ENCODE measurements at regions not wholly inside any gene's neighbourhood (a gene's known extent, or its start where the extent isn't known, plus 50 kb on each side); places are given as distances from the start of the nearest gene placed in this dataset.

DNA sequence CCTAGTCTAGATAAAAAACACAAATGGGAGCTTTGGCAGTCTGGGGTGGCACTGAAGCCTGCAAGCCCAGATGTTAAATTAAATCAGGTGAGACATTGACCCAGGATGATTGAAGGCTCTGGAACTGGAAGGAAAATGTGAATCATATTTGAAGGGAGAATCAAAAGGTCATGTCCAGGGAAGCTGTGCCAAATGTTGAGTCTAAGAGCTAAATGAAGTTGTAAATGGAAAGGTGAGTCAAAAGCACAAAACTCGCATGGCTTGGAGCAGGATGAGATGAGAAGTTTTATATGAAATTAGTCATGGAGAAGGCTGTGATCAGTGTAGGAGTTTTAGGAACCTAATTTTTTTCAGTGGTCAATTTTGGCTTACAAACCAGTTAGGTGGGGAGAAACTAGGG is 301.1 kb downstream of the BLID start:
- Histone ChIP-seq H3K9ac (ENCODE audit: low read length) (no peak overlapping the region), H3K27me3 (ENCODE audit: low read length) (no peaks in the 10 kb centered on the region), H3K9me2 (replicated peaks; ENCODE audit: insufficient read depth, low read length) (no peaks in the 10 kb centered on the region), H3K4me2 (ENCODE audit: low read depth, low read length, poor library complexity, severe bottlenecking) (no peak overlapping the region), H3K4me3 (ENCODE audit: insufficient read depth, low read length, poor library complexity, severe bottlenecking) (no peak overlapping the region), H3K79me2 (ENCODE audit: insufficient read depth, low read length) (no peaks in the 10 kb centered on the region), H3F3A (ENCODE audit: insufficient read depth) (no peaks in the 10 kb centered on the region), H3K9me3 (ENCODE audit: insufficient read depth, low read length) (0 out of 2 replicates have a peak, but pooled peaks cover 6% of the 10 kb centered on the region), H3K27ac (ENCODE audit: low read depth, low read length) (no peak overlapping the region), H4K20me1 (ENCODE audit: low read depth, low read length) (no peaks in the 10 kb centered on the region), H3K36me3 (ENCODE audit: low read length) (no peaks in the 10 kb centered on the region), H2AFZ (ENCODE audit: low read depth, low read length, severe bottlenecking) (no peak overlapping the region)
- TF ChIP-seq, protein P1, sequence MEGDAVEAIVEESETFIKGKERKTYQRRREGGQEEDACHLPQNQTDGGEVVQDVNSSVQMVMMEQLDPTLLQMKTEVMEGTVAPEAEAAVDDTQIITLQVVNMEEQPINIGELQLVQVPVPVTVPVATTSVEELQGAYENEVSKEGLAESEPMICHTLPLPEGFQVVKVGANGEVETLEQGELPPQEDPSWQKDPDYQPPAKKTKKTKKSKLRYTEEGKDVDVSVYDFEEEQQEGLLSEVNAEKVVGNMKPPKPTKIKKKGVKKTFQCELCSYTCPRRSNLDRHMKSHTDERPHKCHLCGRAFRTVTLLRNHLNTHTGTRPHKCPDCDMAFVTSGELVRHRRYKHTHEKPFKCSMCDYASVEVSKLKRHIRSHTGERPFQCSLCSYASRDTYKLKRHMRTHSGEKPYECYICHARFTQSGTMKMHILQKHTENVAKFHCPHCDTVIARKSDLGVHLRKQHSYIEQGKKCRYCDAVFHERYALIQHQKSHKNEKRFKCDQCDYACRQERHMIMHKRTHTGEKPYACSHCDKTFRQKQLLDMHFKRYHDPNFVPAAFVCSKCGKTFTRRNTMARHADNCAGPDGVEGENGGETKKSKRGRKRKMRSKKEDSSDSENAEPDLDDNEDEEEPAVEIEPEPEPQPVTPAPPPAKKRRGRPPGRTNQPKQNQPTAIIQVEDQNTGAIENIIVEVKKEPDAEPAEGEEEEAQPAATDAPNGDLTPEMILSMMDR (IDR thresholded peaks at IDR 0.05; ENCODE audit: insufficient read depth, low read length, poor library complexity, severe bottlenecking): no peak
- no peak for TF ChIP-seq EZH2phosphoT487 (conservative IDR thresholded peaks at IDR 0.05; ENCODE audit: low read length)

DNA sequence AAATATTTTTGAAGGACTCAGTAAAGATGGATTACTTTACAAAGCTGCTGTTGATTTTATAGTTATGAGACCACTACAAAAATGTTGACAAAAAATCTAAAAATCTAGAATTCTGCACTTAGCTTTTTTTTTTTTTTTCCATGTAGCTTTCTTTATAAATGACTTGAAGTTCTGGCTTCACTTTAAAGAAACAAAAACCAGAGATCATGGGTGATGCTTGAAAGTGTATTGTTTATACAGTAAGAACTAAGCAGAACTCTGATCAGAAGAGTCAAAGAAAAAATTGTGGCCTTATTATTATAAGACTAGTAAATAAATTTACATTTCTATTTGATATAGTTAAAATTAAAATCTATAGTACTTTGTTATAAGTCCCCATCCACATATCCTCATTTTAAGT is 301.7 kb downstream of the BLID start:
- Histone ChIP-seq H3K9ac (ENCODE audit: low read length) (no peak overlapping the region), H3K9me3 (ENCODE audit: insufficient read depth, low read length) (0 out of 2 replicates have a peak, but pooled peaks cover 6% of the 10 kb centered on the region), H3K27me3 (ENCODE audit: low read length) (no peaks in the 10 kb centered on the region), H3K36me3 (ENCODE audit: low read length) (no peaks in the 10 kb centered on the region), H2AFZ (ENCODE audit: low read depth, low read length, severe bottlenecking) (no peak overlapping the region), H3K4me2 (ENCODE audit: low read depth, low read length, poor library complexity, severe bottlenecking) (no peak overlapping the region), H3K9me2 (replicated peaks; ENCODE audit: insufficient read depth, low read length) (no peaks in the 10 kb centered on the region), H3K4me3 (ENCODE audit: insufficient read depth, low read length, poor library complexity, severe bottlenecking) (no peak overlapping the region), H4K20me1 (ENCODE audit: low read depth, low read length) (no peaks in the 10 kb centered on the region), H3K79me2 (ENCODE audit: insufficient read depth, low read length) (no peaks in the 10 kb centered on the region), H3K27ac (ENCODE audit: low read depth, low read length) (no peak overlapping the region), H3F3A (ENCODE audit: insufficient read depth) (no peaks in the 10 kb centered on the region)
- TF ChIP-seq EZH2phosphoT487 (conservative IDR thresholded peaks at IDR 0.05; ENCODE audit: low read length): no peak
- TF ChIP-seq, protein P1 (IDR thresholded peaks at IDR 0.05; ENCODE audit: insufficient read depth, low read length, poor library complexity, severe bottlenecking): no peak

DNA sequence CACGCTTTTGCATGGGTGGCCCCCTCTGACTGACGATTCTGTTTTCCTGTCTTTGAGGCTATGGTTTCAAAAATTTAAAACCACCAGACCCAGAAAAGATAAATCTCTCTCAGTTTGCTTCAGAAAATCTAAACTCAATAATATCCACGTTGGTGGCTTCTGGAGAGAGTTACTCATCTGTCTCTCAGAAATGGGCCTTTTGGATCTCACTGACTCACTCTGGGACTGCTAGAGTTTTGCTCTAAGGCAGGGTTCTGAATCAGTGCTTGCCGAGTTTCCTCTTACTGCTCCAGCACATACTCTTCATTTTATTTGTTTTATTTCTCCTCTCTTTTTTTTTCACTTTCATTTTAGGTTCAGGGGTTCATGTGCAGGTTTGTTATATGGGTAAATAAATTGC is 305.7 kb downstream of the BLID start:
- no peaks in the 10 kb centered on the region for H3K9me2 ChIP-seq (replicated peaks; ENCODE audit: insufficient read depth, low read length)
- no peaks in the 10 kb centered on the region for H3K36me3 ChIP-seq (ENCODE audit: low read length)
- TF ChIP-seq EZH2phosphoT487 (conservative IDR thresholded peaks at IDR 0.05; ENCODE audit: low read length): no peak
- TF ChIP-seq, protein P1 (IDR thresholded peaks at IDR 0.05; ENCODE audit: insufficient read depth, low read length, poor library complexity, severe bottlenecking): no peak
- H3K27ac ChIP-seq (ENCODE audit: low read depth, low read length): no peak overlapping the region
- H3K4me3 ChIP-seq (ENCODE audit: insufficient read depth, low read length, poor library complexity, severe bottlenecking): no peak overlapping the region
- H3K4me2 ChIP-seq (ENCODE audit: low read depth, low read length, poor library complexity, severe bottlenecking): no peak overlapping the region
- H3K9ac ChIP-seq (ENCODE audit: low read length): no peak overlapping the region
- no peaks in the 10 kb centered on the region for H3K27me3 ChIP-seq (ENCODE audit: low read length)
- H3K9me3 ChIP-seq (ENCODE audit: insufficient read depth, low read length): 0 out of 2 replicates have a peak, but pooled peaks cover 6% of the 10 kb centered on the region
- H3K79me2 ChIP-seq (ENCODE audit: insufficient read depth, low read length): no peaks in the 10 kb centered on the region
- no peaks in the 10 kb centered on the region for H3F3A ChIP-seq (ENCODE audit: insufficient read depth)
- H2AFZ ChIP-seq (ENCODE audit: low read depth, low read length, severe bottlenecking): no peak overlapping the region
- H4K20me1 ChIP-seq (ENCODE audit: low read depth, low read length): no peaks in the 10 kb centered on the region

Measured in SU-DHL-6 (cell line).